GM13976 (cell line): ENCODE measurements at regions not wholly inside any gene's neighbourhood (a gene's known extent, or its start where the extent isn't known, plus 50 kb on each side); places are given as distances from the start of the nearest gene placed in this dataset.
"Not testable (repeated sequence)": the region's sequence is repeated elsewhere in the genome, so short reads cannot be mapped to it uniquely, and the experiment has no call there.

Source experiments
- DNase-seq: peaks from one replicate; pipeline ENCODE4 v3.0.0; 2012; ENCODE audit warnings: low spot score
- CTCF ChIP-seq: IDR thresholded peaks from 2 replicates; pipeline ENCODE4 v1.5.1; 2012; ENCODE audit warnings: borderline replicate concordance, mild to moderate bottlenecking; ENCODE audit not compliant: insufficient read depth; ENCODE audit errors: extremely low read depth, missing control alignments, control extremely low read depth
- in situ Hi-C: fragments of 300-500 bp; cut with MboI; formaldehyde crosslinking; loops from one replicate; pipeline ENCODE4 v1.12.0; 2022; ENCODE audit warnings: low sequenced_read_pairs, mixed read lengths, inconsistent platforms; ENCODE audit not compliant: unreplicated experiment

- no peak for TF ChIP-seq CTCF
- peak; percentile 40 for DNase-seq
- in situ Hi-C loops = no loop called here
These were observed 448.3 kb downstream of the PCNX1 start for GRCh38 chr14:71355324-71356201.

- DNase-seq = peak; percentile 36
- in situ Hi-C loops = no loop called here
- no peak for TF ChIP-seq CTCF
These were observed 451.1 kb downstream of the PCNX1 start for GRCh38 chr14:71358209-71358931.

GRCh38 chr14:71358932-71359421 lies 451.7 kb downstream of the PCNX1 start:
- in situ Hi-C loops, DNase-seq: not testable (repeated sequence)

GRCh38 chr14:71359823-71360222 lies 452.6 kb downstream of the PCNX1 start:
- no peak for DNase-seq
- no peak for TF ChIP-seq CTCF
- in situ Hi-C loops = no loop called here

- in situ Hi-C loops = no loop called here
- no peak for TF ChIP-seq CTCF
- DNase-seq = no peak
These were observed 454.1 kb downstream of the PCNX1 start for GRCh38 chr14:71361336-71361735.

- DNase-seq = no peak
- no peak for TF ChIP-seq CTCF
- in situ Hi-C loops = no loop called here
These were observed 454.6 kb downstream of the PCNX1 start for GRCh38 chr14:71361874-71362273.

- DNase-seq = no peak
- no peak for TF ChIP-seq CTCF
- in situ Hi-C loops = no loop called here
These were observed 455.0 kb downstream of the PCNX1 start for GRCh38 chr14:71362282-71362681.
